GM19328 (cell line): ENCODE measurements at regions not wholly inside any gene's neighbourhood (a gene's known extent, or its start where the extent isn't known, plus 50 kb on each side); places are given as distances from the start of the nearest gene placed in this dataset.
"Not testable (repeated sequence)": the region's sequence is repeated elsewhere in the genome, so short reads cannot be mapped to it uniquely, and the experiment has no call there.

Experiments used
- ATAC-seq: cut with Tn5 transposase; IDR thresholded peaks from one replicate; pipeline ENCODE4 v1.9.1; 2021; ENCODE audit warnings: mild to moderate bottlenecking, moderate library complexity; ENCODE audit not compliant: unreplicated experiment

DNA sequence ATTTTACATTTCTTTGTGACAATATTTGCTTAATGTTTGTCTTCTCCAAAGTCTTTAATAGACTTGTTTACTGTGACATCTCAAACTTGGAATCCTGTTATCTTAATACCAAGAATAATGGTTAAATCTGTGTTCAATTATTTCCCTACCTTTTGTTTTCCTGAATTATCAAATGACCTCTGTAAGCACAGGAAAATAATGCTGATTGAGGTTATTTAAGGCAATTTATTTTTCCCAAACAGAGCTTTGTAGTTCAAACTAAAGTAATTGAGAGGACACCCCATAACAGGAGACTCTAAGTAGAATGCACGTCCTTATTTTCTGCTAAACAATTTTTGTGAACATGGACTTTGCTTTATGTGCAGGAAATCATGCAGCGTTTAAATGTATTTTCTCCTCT is 195.0 kb downstream of the BTBD3 start:
- no peak for ATAC-seq

DNA sequence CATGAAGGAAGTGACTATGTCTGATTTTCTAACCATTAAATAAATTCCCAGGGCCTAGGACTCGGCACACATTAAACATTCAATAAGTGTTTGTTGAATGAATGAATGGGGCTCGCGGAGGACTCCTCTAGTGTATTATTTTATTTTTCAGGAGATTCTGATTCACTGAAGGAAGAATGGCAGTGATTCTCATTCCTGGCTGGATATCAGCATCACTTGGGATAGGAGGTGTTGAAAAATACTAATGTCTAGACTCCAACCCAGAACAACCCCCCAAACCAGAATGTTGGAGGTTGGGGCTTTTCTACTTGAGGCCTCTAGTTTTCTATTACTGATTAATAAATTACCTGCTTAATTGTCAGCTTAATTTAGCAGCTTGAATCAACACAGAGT is 195.4 kb downstream of the BTBD3 start:
- no peak for ATAC-seq

DNA sequence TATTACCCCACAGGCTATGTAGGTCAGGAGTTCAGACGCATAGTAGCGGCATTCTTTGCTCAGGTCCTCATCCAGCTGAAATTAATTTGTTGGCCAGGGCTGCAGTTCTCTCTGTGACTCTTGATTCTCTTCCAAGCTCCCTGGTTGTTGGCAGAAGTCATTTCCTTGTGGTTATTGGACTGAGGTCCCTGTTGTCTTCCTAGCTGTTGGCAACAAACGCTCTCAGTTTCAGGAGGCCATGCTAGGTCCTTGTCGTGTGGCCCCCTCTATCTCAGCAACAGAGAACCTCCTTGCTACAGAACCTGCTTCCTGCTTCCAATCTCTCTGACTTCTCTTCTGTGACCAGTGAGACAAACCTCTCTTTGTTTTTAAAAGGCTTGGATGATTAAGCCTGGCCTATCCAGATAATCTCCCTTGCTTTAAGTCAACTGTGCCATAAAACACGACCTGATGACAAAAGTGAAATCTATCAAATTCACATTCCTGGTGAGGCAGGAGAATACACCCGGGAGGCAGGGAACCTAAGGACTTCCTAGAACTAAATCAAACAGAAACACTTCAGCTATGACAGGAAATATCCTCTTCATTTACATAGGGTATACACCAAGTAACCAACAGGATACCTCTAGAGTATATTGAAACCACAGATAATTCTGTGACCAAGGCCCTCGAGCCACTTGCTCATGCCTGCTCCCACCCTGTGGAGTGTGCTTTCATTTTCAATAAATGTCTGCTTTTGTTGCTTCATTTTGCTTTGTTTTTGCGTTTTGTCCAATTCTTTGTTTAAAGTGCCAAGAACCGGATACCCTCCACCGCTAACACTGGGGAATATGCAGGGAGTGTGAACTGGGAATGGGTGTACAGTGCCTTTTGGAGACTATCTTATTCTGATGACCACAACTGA is 196.0 kb downstream of the BTBD3 start:
- no peak for ATAC-seq

DNA sequence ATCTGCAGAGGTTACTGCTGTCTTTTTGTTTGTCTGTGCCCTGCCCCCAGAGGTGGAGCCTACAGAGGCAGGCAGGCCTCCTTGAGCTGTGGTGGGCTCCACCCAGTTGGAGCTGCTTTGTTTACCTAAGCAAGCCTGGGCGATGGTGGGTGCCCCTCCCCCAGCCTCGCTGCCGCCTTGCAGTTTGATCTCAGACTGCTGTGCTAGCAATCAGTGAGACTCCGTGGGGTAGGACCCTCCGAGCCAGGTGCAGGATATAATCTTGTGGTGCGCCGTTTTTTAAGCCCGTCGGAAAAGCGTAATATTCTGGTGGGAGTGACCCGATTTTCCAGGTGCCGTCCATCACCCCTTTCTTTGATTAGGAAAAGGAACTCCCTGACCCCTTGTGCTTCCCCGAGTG is 211.4 kb downstream of the BTBD3 start:
- ATAC-seq: not testable (repeated sequence)

DNA sequence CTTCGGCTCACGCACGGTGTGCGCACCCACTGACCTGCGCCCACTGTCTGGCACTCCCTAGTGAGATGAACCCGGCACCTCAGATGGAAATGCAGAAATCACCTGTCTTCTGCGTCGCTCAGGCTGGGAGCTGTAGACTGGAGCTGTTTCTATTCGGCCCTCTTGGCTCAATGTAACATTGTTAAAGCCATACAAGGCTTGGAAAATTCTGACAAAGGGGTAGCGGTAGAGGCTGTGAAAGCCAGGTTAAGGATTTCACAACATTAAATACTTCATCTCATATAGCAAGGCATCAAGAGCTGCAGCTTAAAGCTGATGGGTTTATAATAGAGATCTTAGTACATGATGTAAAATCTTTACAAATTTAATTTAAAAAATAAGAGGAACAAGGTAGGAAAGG is 211.8 kb downstream of the BTBD3 start:
- not testable (repeated sequence) for ATAC-seq

DNA sequence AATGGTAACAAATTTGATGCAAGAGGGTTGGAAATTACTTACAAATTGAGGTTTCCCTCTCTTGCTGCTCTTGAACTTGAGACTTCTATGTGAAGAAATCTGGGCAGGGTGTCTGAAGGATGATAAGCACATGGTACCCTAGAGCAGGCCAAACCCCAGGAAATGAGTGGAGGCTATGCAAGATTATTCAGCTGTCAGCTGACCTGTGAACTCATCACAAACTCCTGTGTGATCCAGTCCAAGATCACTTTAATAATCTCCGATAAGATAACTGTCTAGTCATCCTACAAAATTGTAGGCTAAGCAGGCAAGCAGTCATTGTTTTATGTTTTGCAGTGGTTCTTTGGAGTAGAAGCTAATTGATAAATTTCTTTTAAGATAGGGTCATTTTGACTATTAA is 213.1 kb downstream of the BTBD3 start:
- ATAC-seq: no peak

DNA sequence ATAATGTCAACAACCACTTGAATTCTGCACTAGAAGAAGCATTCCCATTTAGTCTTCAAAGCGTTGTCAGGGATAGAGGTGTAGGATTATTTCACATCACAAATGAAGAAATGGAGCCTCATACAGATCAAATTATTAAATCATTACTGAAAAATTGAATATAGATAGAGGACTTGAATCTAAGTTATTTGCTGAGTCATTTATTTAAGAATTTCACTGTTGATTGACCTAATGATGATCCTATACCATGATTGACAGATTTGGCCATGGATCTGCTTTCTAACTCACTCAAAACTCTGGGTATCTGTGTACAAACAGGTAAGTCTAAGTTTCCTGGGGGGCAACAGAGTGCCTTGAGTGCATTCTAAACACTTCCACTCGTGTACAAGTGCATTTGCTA is 215.9 kb downstream of the BTBD3 start:
- ATAC-seq: no peak

DNA sequence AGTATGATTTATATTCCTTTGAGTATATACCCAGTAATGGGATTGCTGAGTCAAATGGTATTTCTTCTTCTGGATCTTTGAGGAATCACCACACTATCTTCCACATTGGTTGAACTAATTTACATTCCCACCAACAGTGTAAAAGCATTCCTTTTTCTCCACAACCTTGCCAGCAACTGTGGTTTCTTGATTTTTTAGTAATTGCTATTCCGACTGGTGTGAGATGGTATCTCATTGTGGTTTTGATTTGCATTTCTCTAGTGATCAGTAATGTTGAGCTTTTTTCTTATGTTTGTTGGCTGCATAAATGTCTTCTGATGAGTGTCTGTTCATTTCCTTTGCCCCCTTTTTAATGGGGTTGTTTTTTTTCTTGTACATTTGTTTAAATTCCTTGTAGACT is 228.3 kb downstream of the BTBD3 start:
- not testable (repeated sequence) for ATAC-seq

DNA sequence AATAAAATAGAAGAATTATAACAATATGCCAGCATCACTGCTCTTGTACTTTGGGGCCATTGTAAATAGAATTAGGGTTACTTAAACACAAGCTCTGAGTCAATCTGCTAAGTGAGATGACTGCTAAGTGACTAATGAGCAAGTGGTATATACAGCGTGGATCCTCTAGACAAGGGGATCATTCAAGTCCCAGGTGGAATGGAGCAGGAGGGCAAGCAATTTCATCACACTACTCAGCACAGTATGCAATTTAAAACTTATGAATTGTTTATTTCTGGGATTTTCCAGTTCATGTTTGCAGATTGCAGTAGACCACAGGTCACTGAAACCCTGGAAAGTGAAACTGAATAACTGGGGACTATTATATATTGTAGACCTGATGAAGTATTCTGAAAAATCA is 235.3 kb downstream of the BTBD3 start:
- no peak for ATAC-seq

DNA sequence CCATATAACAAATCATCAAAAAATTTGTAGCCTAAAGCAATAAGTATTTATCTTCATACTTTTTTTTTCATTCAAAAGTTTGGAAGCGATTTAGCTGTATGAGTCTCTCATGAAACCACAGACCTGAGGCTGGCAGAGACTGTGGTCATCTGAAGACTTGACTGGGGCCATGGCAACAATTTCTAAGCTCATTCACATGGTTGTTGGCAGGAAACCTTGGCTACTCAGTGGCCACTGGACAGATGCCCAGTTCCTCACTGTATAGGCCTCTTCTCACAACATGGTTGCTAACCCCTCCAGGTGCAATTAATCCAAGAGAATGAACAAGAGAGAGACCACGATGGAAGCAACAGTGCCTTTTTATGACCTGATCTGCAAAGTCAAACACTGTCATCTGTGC is 235.9 kb downstream of the BTBD3 start:
- ATAC-seq: no peak

DNA sequence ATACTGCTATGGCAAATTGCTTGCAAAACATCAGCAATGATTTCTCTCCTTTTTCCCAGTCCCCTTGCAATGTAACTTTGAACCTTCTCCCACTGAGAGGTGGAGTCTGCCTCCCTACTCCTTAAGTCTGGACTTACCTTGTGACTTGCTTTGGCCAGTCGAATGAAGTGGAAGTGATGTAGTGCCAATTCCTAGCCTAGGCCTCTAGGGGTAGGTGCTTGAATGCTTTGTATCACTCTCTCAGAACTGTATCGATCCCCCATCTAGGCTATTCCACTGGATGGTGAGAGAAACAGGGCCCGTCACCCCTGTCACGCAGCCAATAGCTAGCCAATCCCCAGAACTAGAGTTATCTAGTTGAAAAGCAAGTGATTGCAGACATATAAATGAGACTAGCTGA is 238.6 kb downstream of the BTBD3 start:
- ATAC-seq: no peak

DNA sequence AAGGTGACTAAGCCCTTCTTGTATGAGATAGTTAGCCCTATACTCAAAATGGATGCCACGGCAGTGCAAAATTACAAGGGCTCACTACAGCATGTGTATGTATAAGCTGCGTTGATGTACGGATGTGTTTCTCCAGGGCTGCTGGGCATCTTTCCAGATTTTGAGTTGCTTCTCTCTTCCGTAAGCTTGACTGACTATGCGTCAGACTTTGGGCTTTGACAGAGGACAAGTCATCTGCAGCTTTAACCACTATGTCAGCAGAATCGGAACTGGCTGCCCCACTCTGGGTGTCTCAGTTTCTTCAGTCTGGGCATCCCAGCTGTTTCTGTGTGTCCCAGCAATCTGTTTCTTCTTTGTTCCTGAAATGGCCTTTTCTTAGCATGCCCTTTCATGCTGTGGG is 241.6 kb downstream of the BTBD3 start:
- ATAC-seq: no peak

DNA sequence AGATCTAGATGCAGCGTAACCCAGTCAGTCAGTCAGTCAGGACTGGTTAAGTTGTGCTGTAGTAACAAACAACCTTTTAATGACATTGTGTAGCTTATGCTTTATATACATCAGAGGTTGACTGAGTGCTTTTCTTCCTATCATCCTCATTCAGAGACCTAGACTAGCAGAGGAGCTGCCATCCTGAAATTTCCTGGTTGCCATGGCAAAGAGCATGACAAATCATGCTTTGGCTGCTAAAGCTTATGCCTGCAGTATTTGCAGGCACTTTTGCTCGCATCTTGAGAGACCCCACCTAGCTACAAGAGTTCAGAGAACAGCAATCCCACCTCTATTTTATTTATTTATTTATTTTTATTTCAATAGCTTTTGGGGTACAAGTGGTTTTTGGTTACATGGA is 244.0 kb downstream of the BTBD3 start:
- no peak for ATAC-seq

DNA sequence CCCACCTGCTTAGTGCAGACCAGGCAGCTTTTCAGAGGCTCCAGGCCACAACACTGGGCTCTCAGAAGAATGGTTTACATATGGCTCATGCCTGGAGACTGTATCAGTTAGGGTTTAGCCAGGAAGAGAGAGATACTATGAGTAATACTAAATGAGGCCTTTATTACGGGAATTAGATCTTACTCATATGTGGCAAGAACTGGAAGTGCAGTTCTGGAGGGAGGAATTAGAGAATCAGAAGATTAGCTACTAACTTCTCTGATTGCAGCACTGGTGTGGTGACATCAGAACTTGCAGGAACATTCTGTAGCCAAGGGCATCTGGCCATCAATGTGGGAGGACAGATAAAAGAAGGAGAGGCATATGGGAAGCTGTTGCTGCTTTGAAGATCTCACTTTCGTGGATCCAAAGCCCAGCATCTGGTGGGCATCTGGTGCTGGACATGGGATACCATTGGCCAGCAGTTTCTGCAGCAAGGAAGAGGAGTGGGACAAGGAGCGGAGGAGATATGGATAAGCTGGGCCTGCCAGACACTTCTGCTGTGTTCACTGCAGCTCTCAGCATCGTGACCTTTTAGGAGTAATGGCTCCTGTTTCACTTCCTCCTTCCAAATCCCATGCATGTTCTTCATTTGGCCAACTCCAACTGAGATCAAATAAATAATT is 248.5 kb downstream of the BTBD3 start:
- ATAC-seq: no peak

DNA sequence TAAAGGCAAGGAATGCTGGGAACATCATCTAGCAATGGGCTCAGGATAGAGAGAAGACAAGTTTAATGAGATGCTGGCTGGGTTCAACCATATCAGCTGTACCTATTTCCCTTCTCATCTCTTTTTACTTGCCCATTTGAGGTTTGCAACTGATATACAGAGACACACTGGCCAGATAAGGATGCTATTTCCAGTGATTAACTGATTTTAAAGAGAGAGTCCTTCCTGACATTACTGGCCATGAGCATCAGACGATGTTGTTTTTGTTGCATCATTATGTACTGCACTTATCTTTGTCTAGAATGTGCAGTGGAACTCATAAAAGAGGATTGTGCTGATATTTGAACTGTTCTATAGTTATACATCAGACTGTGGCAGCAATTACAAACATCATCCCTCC is 252.7 kb downstream of the BTBD3 start:
- no peak for ATAC-seq

DNA sequence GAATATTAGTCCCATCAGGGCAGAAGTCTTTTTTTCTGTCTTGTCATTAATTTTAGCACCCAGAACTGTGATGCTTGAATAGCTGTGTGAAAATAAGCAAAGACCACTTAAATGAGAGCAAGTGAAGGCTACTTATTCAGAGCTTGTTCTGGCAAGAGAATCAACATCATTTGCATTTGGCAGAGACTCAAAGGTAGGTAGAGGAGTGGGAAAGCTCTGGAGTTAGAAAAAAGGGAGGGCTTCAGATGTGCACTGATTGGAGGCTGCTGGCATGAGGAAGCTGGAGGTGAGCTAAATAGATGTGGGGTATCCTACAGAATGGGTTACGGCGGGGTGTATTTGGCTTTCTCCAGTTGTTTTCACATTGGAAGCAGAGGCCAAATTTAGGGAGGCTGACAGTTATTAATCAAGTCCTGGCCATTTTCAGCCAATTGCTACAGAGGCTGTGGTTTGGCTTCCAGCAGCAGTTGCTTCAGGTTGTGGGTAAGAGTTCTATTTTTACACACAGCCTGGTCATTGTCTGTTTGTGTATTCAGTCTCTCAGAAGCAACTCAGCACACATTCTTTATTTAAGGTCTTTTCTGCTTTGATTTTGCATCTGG is 254.3 kb downstream of the BTBD3 start:
- no peak for ATAC-seq

DNA sequence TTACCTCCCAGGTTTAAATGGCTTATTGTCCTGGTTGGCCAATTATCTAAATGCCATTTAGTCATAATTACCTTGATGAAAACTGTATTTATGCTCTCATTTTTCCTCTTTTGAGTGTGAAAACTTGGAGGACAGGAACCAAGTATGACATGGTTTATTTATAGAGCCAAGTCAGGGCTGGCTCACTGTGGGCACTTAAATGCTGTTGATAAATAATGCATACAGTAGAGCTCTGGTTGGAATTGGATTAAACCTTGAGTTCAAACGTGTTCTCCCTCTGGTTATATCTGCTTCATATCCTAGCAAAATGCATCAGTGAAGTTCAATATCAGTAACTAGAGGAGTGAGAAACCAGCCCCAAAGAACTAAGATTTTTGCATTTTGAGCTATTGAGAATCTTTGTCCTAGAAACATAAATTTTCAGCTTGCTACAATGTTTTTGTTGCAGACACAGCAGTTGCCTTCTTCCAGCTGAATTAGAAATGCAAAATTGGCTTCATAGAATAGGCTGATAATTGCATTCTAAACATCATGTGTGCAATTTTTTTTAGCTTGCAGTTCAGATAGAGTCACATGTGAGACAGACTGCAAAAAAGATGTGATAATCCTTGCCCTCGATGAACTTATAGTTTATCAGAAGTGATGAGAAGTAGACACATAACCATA is 255.8 kb downstream of the BTBD3 start:
- ATAC-seq: no peak

DNA sequence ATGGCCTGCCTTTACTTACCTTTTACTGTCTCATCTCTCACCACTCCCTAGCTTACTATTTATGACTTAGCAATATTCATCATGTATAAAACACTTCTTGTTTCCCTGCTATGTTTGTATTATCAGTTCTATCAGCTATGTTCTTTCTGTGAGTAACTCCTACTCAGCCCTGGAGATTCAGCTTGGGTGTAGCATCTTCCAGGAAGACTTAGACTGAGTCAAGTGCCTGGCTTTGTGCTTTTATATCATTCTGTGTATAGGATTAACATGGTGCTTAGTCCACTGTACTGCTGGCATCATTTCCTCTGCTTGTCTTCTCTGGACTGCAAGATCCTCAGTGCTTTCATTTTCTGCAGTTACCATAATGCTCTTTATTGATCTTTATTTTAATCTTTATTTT is 257.8 kb downstream of the BTBD3 start:
- no peak for ATAC-seq

DNA sequence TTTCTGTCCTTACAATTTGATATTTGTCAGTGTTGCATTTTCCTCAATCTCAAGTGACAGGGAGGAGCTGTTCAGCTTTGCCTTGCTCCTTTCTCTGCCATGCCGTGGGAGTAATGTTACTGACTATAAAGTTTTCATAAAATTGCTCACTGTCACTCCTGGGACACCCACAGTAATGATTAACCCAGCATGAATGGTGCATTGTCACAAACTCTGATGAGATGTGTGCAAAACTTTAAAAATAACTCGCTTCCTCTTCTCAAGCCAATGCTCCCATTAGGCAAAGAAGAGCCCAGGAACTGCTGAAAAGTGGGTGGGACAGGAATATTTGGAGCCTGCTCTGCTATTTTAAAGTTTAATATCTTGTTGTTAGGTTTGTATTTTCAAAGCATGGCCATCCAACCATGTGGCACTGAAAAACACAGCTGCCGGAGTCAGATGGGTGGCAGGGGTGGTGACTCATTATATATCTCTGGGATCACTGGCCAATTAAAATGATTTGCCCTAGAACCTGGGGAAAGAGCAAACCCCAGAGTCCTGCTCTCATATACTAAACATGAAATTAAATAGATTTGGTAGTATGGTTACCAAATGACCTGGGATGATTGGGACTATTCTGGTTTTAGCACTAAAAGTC is 260.1 kb downstream of the BTBD3 start:
- ATAC-seq: no peak

DNA sequence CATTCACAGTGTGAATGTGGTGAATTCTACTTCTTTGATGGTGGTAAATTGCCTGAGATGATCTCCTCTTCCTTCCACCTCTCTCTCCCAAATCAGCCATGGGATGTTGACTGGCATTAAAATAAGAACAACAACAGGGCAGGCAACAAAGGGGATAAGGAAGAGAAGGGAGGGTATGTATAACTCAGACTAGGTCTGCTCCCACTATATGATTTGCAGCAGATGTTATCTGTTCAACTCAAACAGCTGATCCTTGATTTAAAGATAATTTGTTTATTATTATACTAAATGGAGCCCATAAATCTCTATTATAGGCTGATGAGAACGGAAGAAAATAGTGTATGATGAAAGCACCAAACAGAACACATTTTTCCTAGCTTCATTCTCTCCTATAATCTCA is 262.0 kb downstream of the BTBD3 start:
- ATAC-seq: no peak

DNA sequence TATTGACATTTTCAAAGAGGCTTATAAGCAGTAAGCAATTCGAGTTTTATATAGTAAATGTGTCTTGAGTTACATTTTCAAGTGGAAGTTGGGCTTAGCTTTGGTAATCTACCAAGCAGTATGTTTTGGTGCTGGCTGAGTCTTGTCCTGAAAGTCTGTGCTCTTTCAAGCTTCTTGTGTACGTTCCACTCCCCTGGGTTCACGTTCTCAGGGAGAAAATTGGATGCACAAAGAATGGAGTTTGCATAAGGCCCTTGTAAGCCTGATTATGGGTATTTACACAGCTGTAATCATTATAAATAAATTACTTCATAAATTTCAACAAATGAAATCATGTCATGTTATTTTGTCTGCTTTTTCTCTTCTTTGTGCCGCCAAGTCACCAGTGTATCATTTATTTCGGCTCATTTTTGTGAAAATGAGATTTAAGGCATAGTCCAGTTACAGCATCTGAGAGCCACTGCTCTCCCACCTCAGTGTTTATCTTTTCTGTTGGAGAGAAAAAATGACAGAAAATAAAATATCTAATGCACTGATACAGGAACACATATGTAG is 262.5 kb downstream of the BTBD3 start:
- no peak for ATAC-seq
